ENCODE measurements at regions not wholly inside any gene's neighbourhood (a gene's known extent, or its start where the extent isn't known, plus 50 kb on each side); places are given as distances from the start of the nearest gene placed in this dataset.

- Histone ChIP-seq H3K79me2 (no peaks in the 10 kb centered on the region), H3K4me1 (no peaks in the 10 kb centered on the region), H3K27ac (no peak overlapping the region), H3K4me2 (ENCODE audit: low read length) (no peak overlapping the region), H3K9ac (no peak overlapping the region), H3K27me3 (ENCODE audit: control insufficient read depth, insufficient read depth, low read length) (no peaks in the 10 kb centered on the region), H3K4me3 (ENCODE audit: low read depth, low read length) (no peak overlapping the region), H2AFZ (no peak overlapping the region), H3K9me3 (ENCODE audit: control insufficient read depth, low read length) (no peaks in the 10 kb centered on the region), H3K36me3 (ENCODE audit: control insufficient read depth, insufficient read depth, low read length) (no peaks in the 10 kb centered on the region)
- no peak for TF ChIP-seq CTCF (IDR thresholded peaks at IDR 0.05)
Observed at GRCh38 chr2:150925611-150926010, 336.1 kb downstream of the RBM43 start.

GRCh38 chr2:150924878-150925277 lies 336.8 kb downstream of the RBM43 start:
- Histone ChIP-seq H3K79me2 (no peaks in the 10 kb centered on the region), H3K36me3 (ENCODE audit: control insufficient read depth, insufficient read depth, low read length) (no peaks in the 10 kb centered on the region), H2AFZ (no peak overlapping the region), H3K4me2 (ENCODE audit: low read length) (no peak overlapping the region), H3K4me3 (ENCODE audit: low read depth, low read length) (no peak overlapping the region), H3K27ac (no peak overlapping the region), H3K27me3 (ENCODE audit: control insufficient read depth, insufficient read depth, low read length) (no peaks in the 10 kb centered on the region), H3K4me1 (no peaks in the 10 kb centered on the region), H3K9ac (no peak overlapping the region), H3K9me3 (ENCODE audit: control insufficient read depth, low read length) (no peaks in the 10 kb centered on the region)
- no peak for TF ChIP-seq CTCF (IDR thresholded peaks at IDR 0.05)

GRCh38 chr2:150919901-150920300 lies 341.8 kb downstream of the RBM43 start:
- no peak overlapping the region for H2AFZ ChIP-seq
- H3K4me3 ChIP-seq (ENCODE audit: low read depth, low read length), result no peak overlapping the region
- TF ChIP-seq CTCF (IDR thresholded peaks at IDR 0.05), result no peak
- no peak overlapping the region for H3K4me2 ChIP-seq (ENCODE audit: low read length)
- no peaks in the 10 kb centered on the region for H3K79me2 ChIP-seq
- H3K9ac ChIP-seq, result no peak overlapping the region
- no peaks in the 10 kb centered on the region for H3K36me3 ChIP-seq (ENCODE audit: control insufficient read depth, insufficient read depth, low read length)
- no peaks in the 10 kb centered on the region for H3K9me3 ChIP-seq (ENCODE audit: control insufficient read depth, low read length)
- H3K27me3 ChIP-seq (ENCODE audit: control insufficient read depth, insufficient read depth, low read length), result no peaks in the 10 kb centered on the region
- H3K27ac ChIP-seq, result no peak overlapping the region
- no peaks in the 10 kb centered on the region for H3K4me1 ChIP-seq

GRCh38 chr2:150917961-150918713 lies 343.5 kb downstream of the RBM43 start:
- Histone ChIP-seq H3K27ac (no peak overlapping the region), H3K4me3 (ENCODE audit: low read depth, low read length) (no peak overlapping the region), H3K4me1 (no peaks in the 10 kb centered on the region), H3K36me3 (ENCODE audit: control insufficient read depth, insufficient read depth, low read length) (no peaks in the 10 kb centered on the region), H3K27me3 (ENCODE audit: control insufficient read depth, insufficient read depth, low read length) (no peaks in the 10 kb centered on the region), H3K79me2 (no peaks in the 10 kb centered on the region), H3K9ac (no peak overlapping the region), H2AFZ (no peak overlapping the region), H3K9me3 (ENCODE audit: control insufficient read depth, low read length) (no peaks in the 10 kb centered on the region), H3K4me2 (ENCODE audit: low read length) (no peak overlapping the region)
- TF ChIP-seq CTCF (IDR thresholded peaks at IDR 0.05), result no peak
